Glutamatergic neuron (in vitro differentiated cells): ENCODE measurements at regions not wholly inside any gene's neighbourhood (a gene's known extent, or its start where the extent isn't known, plus 50 kb on each side); places are given as distances from the start of the nearest gene placed in this dataset.

ENCODE experiments used
- DNase-seq: peaks from one replicate; pipeline ENCODE4 v3.0.0; 2022
- H3K27ac Mint-ChIP-seq: one replicate; pipeline ENCODE4 v1.8.0; 2020; ENCODE audit warnings: mild to moderate bottlenecking, mixed read lengths, inconsistent platforms; ENCODE audit not compliant: unreplicated experiment
- H3K27me3 Mint-ChIP-seq: one replicate; pipeline ENCODE4 v1.8.0; 2020; ENCODE audit warnings: mild to moderate bottlenecking, moderate library complexity, mixed read lengths, inconsistent platforms; ENCODE audit not compliant: unreplicated experiment
- H3K36me3 Mint-ChIP-seq: one replicate; pipeline ENCODE4 v1.8.0; 2020; ENCODE audit warnings: mild to moderate bottlenecking, mixed read lengths, inconsistent platforms; ENCODE audit not compliant: unreplicated experiment
- H3K4me1 Mint-ChIP-seq: one replicate; pipeline ENCODE4 v1.8.0; 2020; ENCODE audit warnings: mild to moderate bottlenecking, low read depth, mixed read lengths, inconsistent platforms; ENCODE audit not compliant: unreplicated experiment
- H3K4me3 Mint-ChIP-seq: one replicate; pipeline ENCODE4 v1.8.0; 2020; ENCODE audit warnings: mild to moderate bottlenecking, mixed read lengths, inconsistent platforms; ENCODE audit not compliant: unreplicated experiment
- H3K9me3 Mint-ChIP-seq: one replicate; pipeline ENCODE4 v1.8.0; 2020; ENCODE audit warnings: mild to moderate bottlenecking, moderate library complexity, mixed read lengths, inconsistent platforms; ENCODE audit not compliant: unreplicated experiment
- CTCF ChIP-seq: fragments of 200-600 bp; sonication (generic); IDR thresholded peaks from one replicate; pipeline ENCODE4 v1.5.0; 2021; ENCODE audit not compliant: partially characterized antibody, unreplicated experiment

- TF ChIP-seq CTCF = no peak
- no peak overlapping the region for H3K27ac Mint-ChIP-seq
- DNase-seq = no peak
- H3K4me1 Mint-ChIP-seq = peaks cover 27% of the 10 kb centered on the region
- H3K9me3 Mint-ChIP-seq = no peaks in the 10 kb centered on the region
- no peaks in the 10 kb centered on the region for H3K27me3 Mint-ChIP-seq
- no peaks in the 10 kb centered on the region for H3K36me3 Mint-ChIP-seq
- H3K4me3 Mint-ChIP-seq = no peak overlapping the region
These were observed 394.6 kb downstream of the C12orf75 start for GRCh38 chr12:105725054-105725453.

- TF ChIP-seq CTCF = no peak
- no peak for DNase-seq
- H3K27me3 Mint-ChIP-seq = no peaks in the 10 kb centered on the region
- H3K9me3 Mint-ChIP-seq = no peaks in the 10 kb centered on the region
- no peaks in the 10 kb centered on the region for H3K36me3 Mint-ChIP-seq
- peaks cover 2% of the 10 kb centered on the region for H3K4me1 Mint-ChIP-seq
- no peak overlapping the region for H3K27ac Mint-ChIP-seq
- H3K4me3 Mint-ChIP-seq = no peak overlapping the region
These were observed 398.8 kb downstream of the C12orf75 start for GRCh38 chr12:105729181-105729771.

- DNase-seq = no peak
- no peak for TF ChIP-seq CTCF
- Mint-ChIP-seq H3K36me3 (no peaks in the 10 kb centered on the region), H3K4me1 (peaks cover under 1% of the 10 kb centered on the region), H3K27me3 (no peaks in the 10 kb centered on the region), H3K9me3 (no peaks in the 10 kb centered on the region), H3K4me3 (no peak overlapping the region), H3K27ac (no peak overlapping the region)
These were observed 399.4 kb downstream of the C12orf75 start for GRCh38 chr12:105729926-105730325.

GRCh38 chr12:105733579-105733978 is 403.1 kb downstream of the C12orf75 start:
- DNase-seq = no peak
- TF ChIP-seq CTCF = no peak
- Mint-ChIP-seq H3K36me3 (no peaks in the 10 kb centered on the region), H3K4me3 (no peak overlapping the region), H3K27ac (no peak overlapping the region), H3K4me1 (peaks cover 9% of the 10 kb centered on the region), H3K9me3 (no peaks in the 10 kb centered on the region), H3K27me3 (no peaks in the 10 kb centered on the region)

GRCh38 chr12:105736498-105736897 is 402.3 kb downstream of the NUAK1 start:
- Mint-ChIP-seq H3K4me3 (no peak overlapping the region), H3K27ac (no peak overlapping the region), H3K27me3 (no peaks in the 10 kb centered on the region)

More at GRCh38 chr12:105736498-105736897, 402.3 kb downstream of the NUAK1 start:
- H3K9me3 Mint-ChIP-seq = no peaks in the 10 kb centered on the region
- H3K36me3 Mint-ChIP-seq = no peaks in the 10 kb centered on the region
- H3K4me1 Mint-ChIP-seq = peaks cover 9% of the 10 kb centered on the region
- no peak for DNase-seq
- TF ChIP-seq CTCF = no peak
